ENCODE measurements at regions not wholly inside any gene's neighbourhood (a gene's known extent, or its start where the extent isn't known, plus 50 kb on each side); places are given as distances from the start of the nearest gene placed in this dataset.

- TF ChIP-seq ZNF274 (IDR thresholded peaks at IDR 0.05; ENCODE audit: insufficient read depth, insufficient read length) (no peak), ZNF217 (IDR thresholded peaks at IDR 0.05) (no peak), PKNOX1 (IDR thresholded peaks at IDR 0.05) (no peak), MYB (IDR thresholded peaks at IDR 0.05; ENCODE audit: borderline replicate concordance, low read depth, low read length) (no peak), IRF4 (IDR thresholded peaks at IDR 0.05; ENCODE audit: low read depth, low read length) (no peak), CHD4 (IDR thresholded peaks at IDR 0.05) (no peak), FOXM1 (IDR thresholded peaks at IDR 0.05; ENCODE audit: low read depth, low read length) (no peak)
Measured at GRCh38 chr10:20991526-20991925, 94.4 kb upstream of the NEBL start (continued).

GRCh38 chr10:20990604-20991003 is 93.5 kb upstream of the NEBL start:
- intact Hi-C loops (cut with micrococcal nuclease; ENCODE audit: unreplicated experiment): no loop called here
- FAIRE-seq (no peak), DNase-seq (ENCODE audit: low read depth, low spot score) (no peak), ATAC-seq (no peak)
- H2AFZ ChIP-seq (ENCODE audit: control insufficient read depth, low read depth, low read length): no peak overlapping the region
- H3K79me2 ChIP-seq (ENCODE audit: control insufficient read depth, insufficient read depth, low read length): no peaks in the 10 kb centered on the region
- no peak overlapping the region for H3K9ac ChIP-seq (ENCODE audit: control insufficient read depth, insufficient read depth, low read length)
- H3K27ac ChIP-seq (ENCODE audit: control insufficient read depth, insufficient read depth): no peak overlapping the region
- H3K9me3 ChIP-seq (replicated peaks; ENCODE audit: control insufficient read depth, insufficient read depth, low read length): no peaks in the 10 kb centered on the region
- no peak for TF ChIP-seq CTCF (IDR thresholded peaks at IDR 0.05 in 2 of 3, conservative IDR thresholded peaks at IDR 0.05 in 1 of 3; ENCODE audit: control insufficient read depth in 2 of 3, extremely low read depth in 1 of 3, insufficient read depth in 1 of 3, low read depth in 3 of 3, low read length in 3 of 3)
- TF ChIP-seq MYB (IDR thresholded peaks at IDR 0.05; ENCODE audit: borderline replicate concordance, low read depth, low read length): no peak
- no peak for TF ChIP-seq MTA3 (IDR thresholded peaks at IDR 0.05; ENCODE audit: borderline replicate concordance, low read length)
- TF ChIP-seq HDAC2 (IDR thresholded peaks at IDR 0.05): no peak
- no peak for TF ChIP-seq CREB1 (IDR thresholded peaks at IDR 0.05; ENCODE audit: low read depth)
- TF ChIP-seq ZNF24 (IDR thresholded peaks at IDR 0.05): no peak
- no peak for TF ChIP-seq SREBF1 (IDR thresholded peaks at IDR 0.05; ENCODE audit: low read length)
- TF ChIP-seq POLR2A (IDR thresholded peaks at IDR 0.05; ENCODE audit: low read depth, low read length): no peak
- TF ChIP-seq TBL1XR1 (IDR thresholded peaks at IDR 0.05; ENCODE audit: low read depth, low read length): no peak
- TF ChIP-seq ZSCAN29 (IDR thresholded peaks at IDR 0.05): no peak
- no peak for TF ChIP-seq CBX3 (IDR thresholded peaks at IDR 0.05; ENCODE audit: borderline replicate concordance, low read depth)
- TF ChIP-seq PBX3 (IDR thresholded peaks at IDR 0.05; ENCODE audit: insufficient replicate concordance, low read depth, low read length): no peak
- no peak for TF ChIP-seq IRF3 (IDR thresholded peaks at IDR 0.05)
- TF ChIP-seq GABPA (IDR thresholded peaks at IDR 0.05; ENCODE audit: low read depth): no peak
- TF ChIP-seq BRCA1 (IDR thresholded peaks at IDR 0.05; ENCODE audit: low read depth, low read length): no peak
- no peak for TF ChIP-seq SMC3 (IDR thresholded peaks at IDR 0.05; ENCODE audit: borderline replicate concordance, low read length)
- no peak for TF ChIP-seq POLR2AphosphoS2 (IDR thresholded peaks at IDR 0.05; ENCODE audit: low read depth, low read length)
- in situ Hi-C loops (cut with MboI): no loop called here
- H3K4me2 ChIP-seq (ENCODE audit: control insufficient read depth, insufficient read depth): no peak overlapping the region
- no peaks in the 10 kb centered on the region for H3K4me1 ChIP-seq (ENCODE audit: control insufficient read depth, insufficient read depth, low read length)
- H3K27me3 ChIP-seq (replicated peaks in 1 of 2; ENCODE audit: control insufficient read depth in 2 of 2, insufficient read depth in 2 of 2, low read length in 1 of 2): no peaks in the 10 kb centered on the region
- ChIA-PET SMC1A (ENCODE audit: uncharacterized antibody, unreplicated experiment) (interaction anchor here (0.6 kb wide), 1 partner anchor 1112 kb away, joined by 3 read pairs; no protein-coding TSS in a partner anchor), CTCF (no interaction called here), POLR2A (no interaction called here), RAD21 (ENCODE audit: unreplicated experiment) (no interaction called here)
- no peaks in the 10 kb centered on the region for H4K20me1 ChIP-seq (ENCODE audit: control insufficient read depth, insufficient read depth)
- 13% methylated on average over 1 of the region's 1 CpG for WGBS (ENCODE audit: insufficient coverage, insufficient replicate concordance, low lambda C conversion rate, missing lambda C conversion rate)
- no peak overlapping the region for H3K4me3 ChIP-seq
- H3K36me3 ChIP-seq (ENCODE audit: control insufficient read depth in 2 of 2, insufficient read depth in 2 of 2, low read length in 1 of 2): no peaks in the 10 kb centered on the region
- BruUV-seq (replicated peaks): no TSS peak
